ENCODE measurements at regions not wholly inside any gene's neighbourhood (a gene's known extent, or its start where the extent isn't known, plus 50 kb on each side); places are given as distances from the start of the nearest gene placed in this dataset.

- no peak for DNase-seq (ENCODE audit: low read depth)
- TF ChIP-seq CTCF (IDR thresholded peaks at IDR 0.05; ENCODE audit: low read length, missing control alignments) = no peak
- no peak overlapping the region for H3K4me3 ChIP-seq (replicated peaks; ENCODE audit: low read depth, low read length)
Observed at GRCh38 chr7:26051021-26051420, 101.0 kb upstream of the NFE2L3 start.

GRCh38 chr7:26052706-26053105, 99.3 kb upstream of the NFE2L3 start:
- no peak overlapping the region for H3K4me3 ChIP-seq (replicated peaks; ENCODE audit: low read depth, low read length)
- no peak for DNase-seq (ENCODE audit: low read depth)
- no peak for TF ChIP-seq CTCF (IDR thresholded peaks at IDR 0.05; ENCODE audit: low read length, missing control alignments)

DNA sequence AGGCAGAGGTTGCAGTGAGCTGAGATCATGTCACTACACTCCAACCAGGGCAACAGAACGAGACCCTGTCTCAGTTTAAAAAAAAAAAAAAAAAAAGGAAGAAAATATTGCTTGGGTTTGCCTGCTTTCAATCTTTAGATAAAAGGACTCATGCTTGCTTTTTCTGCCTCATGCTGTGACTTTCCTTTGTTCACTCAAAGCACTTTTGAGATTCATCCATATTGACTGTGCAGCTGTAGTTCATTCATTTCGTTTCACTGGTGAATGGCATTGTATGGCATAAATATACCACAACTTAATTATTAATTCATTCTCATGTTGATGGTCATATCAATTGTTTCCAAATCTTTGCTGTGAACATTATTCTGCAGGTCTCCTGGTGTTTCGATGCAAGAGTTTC, 97.6 kb upstream of the NFE2L3 start:
- TF ChIP-seq CTCF (IDR thresholded peaks at IDR 0.05; ENCODE audit: low read length, missing control alignments) = no peak
- no peak overlapping the region for H3K4me3 ChIP-seq (replicated peaks; ENCODE audit: low read depth, low read length)
- no peak for DNase-seq (ENCODE audit: low read depth)

- no peak for TF ChIP-seq CTCF (IDR thresholded peaks at IDR 0.05; ENCODE audit: low read length, missing control alignments)
- DNase-seq (ENCODE audit: low read depth) = no peak
Observed at GRCh38 chr7:26055241-26055640, 96.8 kb upstream of the NFE2L3 start.

DNA sequence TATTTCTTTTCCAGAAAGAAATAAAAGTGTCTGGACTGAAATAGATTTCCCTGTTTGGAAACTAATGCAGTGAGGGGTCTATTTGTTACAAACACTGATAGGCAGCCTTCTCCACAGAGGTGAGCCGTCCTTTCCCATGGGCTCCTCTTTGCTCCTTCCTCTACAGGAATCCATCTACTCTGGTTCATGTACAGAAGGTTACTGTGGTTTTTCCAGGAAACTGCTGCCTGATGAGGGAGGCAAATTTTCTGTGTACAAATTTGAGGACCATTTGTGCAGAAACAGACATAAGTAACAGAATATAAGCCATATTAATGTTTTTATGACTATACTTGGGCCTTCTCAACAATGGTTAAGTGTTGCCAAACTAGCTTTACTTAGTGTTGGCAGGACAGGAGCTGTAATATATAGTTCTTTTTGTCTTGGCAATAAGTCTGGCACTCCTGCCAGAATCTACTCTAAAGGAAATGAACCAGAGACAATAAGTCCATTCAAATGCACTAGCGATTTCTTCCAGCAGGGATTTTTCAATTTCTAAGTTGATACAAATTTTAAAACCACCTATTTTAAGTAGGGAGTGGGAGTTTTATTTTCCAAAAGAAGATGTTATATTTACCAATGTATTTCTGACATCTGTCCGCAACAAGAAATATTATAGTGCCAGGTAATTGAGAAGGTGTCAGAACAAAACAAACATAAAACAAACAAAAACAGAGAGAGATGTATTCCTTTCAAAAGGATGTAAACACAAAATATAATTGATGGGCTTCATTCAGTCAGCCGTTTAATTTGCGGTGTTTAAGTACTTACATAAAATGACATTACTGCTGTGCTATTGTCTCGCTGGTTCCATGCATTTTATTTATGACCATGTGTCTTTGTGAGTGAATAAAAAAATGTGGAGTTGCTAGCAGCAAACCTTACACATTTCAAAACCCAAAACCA, 91.0 kb upstream of the NFE2L3 start:
- no peak for TF ChIP-seq CTCF (IDR thresholded peaks at IDR 0.05; ENCODE audit: low read length, missing control alignments)

More at GRCh38 chr7:26055241-26055640, 96.8 kb upstream of the NFE2L3 start:
- no peak overlapping the region for H3K4me3 ChIP-seq (replicated peaks; ENCODE audit: low read depth, low read length)

DNA sequence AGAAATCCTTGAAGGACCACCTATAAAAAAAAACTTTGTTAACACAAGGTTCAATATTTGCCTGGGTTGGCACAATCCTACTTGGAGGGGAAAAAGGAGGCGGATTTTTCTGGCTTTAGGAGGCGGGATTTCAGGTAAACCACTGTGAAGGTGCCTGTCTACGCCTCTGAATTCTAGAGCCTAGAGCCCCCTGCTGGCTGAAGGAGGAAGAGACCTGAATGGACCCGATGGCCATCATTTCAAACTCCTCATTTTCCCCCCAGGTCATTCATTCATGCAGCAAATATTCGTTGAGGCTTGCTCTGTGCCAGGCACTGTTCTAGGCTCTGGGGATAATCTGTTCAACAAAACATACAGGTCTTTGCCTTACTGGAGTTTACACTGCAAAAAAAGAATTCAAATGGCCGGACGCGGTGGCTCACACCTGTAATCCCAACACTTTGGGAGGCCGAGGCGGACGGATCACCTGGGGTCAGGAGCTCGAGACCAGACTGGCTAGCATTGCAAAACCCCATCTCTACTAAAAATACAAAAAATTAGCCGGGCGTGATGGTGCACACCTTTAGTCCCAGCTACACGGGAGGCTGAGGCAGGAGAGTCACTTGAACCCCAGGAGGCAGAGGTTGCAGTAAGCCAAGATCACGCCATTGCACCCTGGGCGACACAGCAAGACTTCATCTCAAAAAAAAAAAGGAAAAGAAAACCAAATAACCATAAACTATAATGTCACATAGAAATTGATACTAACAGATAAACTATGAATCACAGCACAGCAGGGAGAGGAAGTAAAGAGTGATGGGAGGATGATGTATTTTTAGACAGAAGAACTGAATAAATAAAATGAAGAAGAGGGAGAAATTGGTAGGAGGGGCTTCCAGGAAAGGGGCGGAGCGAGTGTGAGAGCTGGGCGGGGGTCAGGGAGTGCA, 90.1 kb upstream of the NFE2L3 start:
- H3K4me3 ChIP-seq (replicated peaks; ENCODE audit: low read depth, low read length) = no peak overlapping the region
- peak; percentile 89 for TF ChIP-seq CTCF (IDR thresholded peaks at IDR 0.05; ENCODE audit: low read length, missing control alignments)
- peak; percentile 50 for DNase-seq (ENCODE audit: low read depth)

More for the DNA sequence above, 91.0 kb upstream of the NFE2L3 start:
- no peak overlapping the region for H3K4me3 ChIP-seq (replicated peaks; ENCODE audit: low read depth, low read length)
- peak; percentile 3 for DNase-seq (ENCODE audit: low read depth)
